K562 (cell line): ENCODE measurements at regions not wholly inside any gene's neighbourhood (a gene's known extent, or its start where the extent isn't known, plus 50 kb on each side); places are given as distances from the start of the nearest gene placed in this dataset.
A peak's percentile ranks its signal among the peaks of the same experiment; 100 is the strongest.

ENCODE experiments used
- ARID2 ChIP-seq: fragments of 450-650 bp; IDR thresholded peaks from 2 replicates; pipeline ENCODE4 v1.6.1; 2017; ENCODE audit warnings: antibody characterized with exemption, mild to moderate bottlenecking
- ARNT ChIP-seq, 2 experiments: fragments of 450-650 bp; IDR thresholded peaks; 2 replicates each; pipeline ENCODE4 v1.6.1; 2016; ENCODE audit warnings: mild to moderate bottlenecking in 1 of 2
- BACH1 ChIP-seq: fragments of 200-800 bp; sonication (Bioruptor generic); IDR thresholded peaks from 2 replicates; pipeline ENCODE4 v1.6.1; 2016; ENCODE audit warnings: missing genetic modification characterization, missing compliant biosample characterization
- CBX5 ChIP-seq: IDR thresholded peaks from 2 replicates; pipeline ENCODE4 v1.6.1; 2014; ENCODE audit warnings: low read depth, borderline replicate concordance
- CC2D1A ChIP-seq: fragments of 450-650 bp; IDR thresholded peaks from 2 replicates; pipeline ENCODE4 v1.6.1; 2017; ENCODE audit warnings: mild to moderate bottlenecking
- CEBPG ChIP-seq, 3 experiments: fragments of 200-800 bp in 1 of 3; sonication (Bioruptor generic) in 1 of 3; sonication (generic) in 1 of 3; formaldehyde crosslinking in 1 of 3; IDR thresholded peaks in 2 of 3; conservative IDR thresholded peaks in 1 of 3; 2 replicates each; pipeline versions ENCODE4 v1.6.1 to v1.8.0; 2016 to 2022; ENCODE audit warnings: missing compliant biosample characterization in 2 of 3, missing genetic modification characterization in 2 of 3, mild to moderate bottlenecking in 1 of 3, missing genetic modification reagents in 1 of 3
- RAD21 ChIP-seq, 2 experiments: fragments of 250-450 bp in 1 of 2; fragments of 450-650 bp in 1 of 2; sonication (Bioruptor Pico) in 1 of 2; formaldehyde crosslinking in 1 of 2; IDR thresholded peaks in 1 of 2; conservative IDR thresholded peaks in 1 of 2; 2 replicates each; pipeline versions ENCODE4 v1.4.0 to v1.8.0; 2020 to 2022; ENCODE audit warnings: mild to moderate bottlenecking in 2 of 2, moderate library complexity in 1 of 2
- RCOR1 ChIP-seq, 2 experiments: IDR thresholded peaks; 2 replicates each; pipeline ENCODE4 v1.6.1; 2012; ENCODE audit warnings: low read depth in 2 of 2, low read length in 2 of 2, borderline replicate concordance in 1 of 2, improper control_type of control experiment in 1 of 2
- SMAD1 ChIP-seq: fragments of 150-350 bp; IDR thresholded peaks from 2 replicates; pipeline ENCODE4 v1.6.1; 2014; ENCODE audit warnings: low read length, low read depth; ENCODE audit not compliant: partially characterized antibody
- STAT5A ChIP-seq: IDR thresholded peaks from 2 replicates; pipeline ENCODE4 v1.6.1; 2012; ENCODE audit warnings: low read length, inconsistent platforms, borderline replicate concordance
- VEZF1 ChIP-seq: fragments of 200-800 bp; sonication (Bioruptor generic); IDR thresholded peaks from 2 replicates; pipeline ENCODE4 v1.6.1; 2017; ENCODE audit warnings: missing genetic modification characterization, missing compliant biosample characterization
- ZNF24 ChIP-seq: fragments of 450-650 bp; IDR thresholded peaks from 2 replicates; pipeline ENCODE4 v1.6.1; 2016
- TF ChIP-seq, protein P1 (sequence below), 2 experiments: fragments of 450-650 bp; conservative IDR thresholded peaks; 2 replicates each; pipeline ENCODE4 v1.6.1; 2017; ENCODE audit warnings: mild to moderate bottlenecking in 2 of 2, moderate library complexity in 2 of 2
- TF ChIP-seq, protein P2 (sequence below): sonication (generic); formaldehyde crosslinking; IDR thresholded peaks from 2 replicates; pipeline ENCODE4 v1.5.0; 2020; ENCODE audit warnings: missing genetic modification reagents

GRCh38 chr1:244272471-244273261 lies 179.0 kb downstream of the ADSS2 start (continued):
- peak in 1 of 2 experiments; percentile 64; a peak in 1 of 4 replicates for TF ChIP-seq RCOR1 (IDR thresholded peaks at IDR 0.05; ENCODE audit: borderline replicate concordance in 1 of 2, low read depth in 2 of 2, low read length in 2 of 2)
- peak; percentile 23 to 91; a peak in 2 of 4 replicates for TF ChIP-seq ARNT (IDR thresholded peaks at IDR 0.05)
- peak; percentile 100 for TF ChIP-seq ARID2
- no peak for TF ChIP-seq CEBPG (CRISPR knock-in tag; IDR thresholded peaks at IDR 0.05)
- TF ChIP-seq CEBPG (tag; conservative IDR thresholded peaks at IDR 0.05 in 1 of 2, IDR thresholded peaks at IDR 0.05 in 1 of 2): peak in 1 of 2 experiments; percentile 43; a peak in 1 of 4 replicates
- peak; percentile 95 for TF ChIP-seq CC2D1A
- TF ChIP-seq BACH1 (tag): peak; percentile 34; the same call in 1 of the 2 replicates
- TF ChIP-seq STAT5A: no peak
- no peak for TF ChIP-seq CBX5
- TF ChIP-seq, protein P1, sequence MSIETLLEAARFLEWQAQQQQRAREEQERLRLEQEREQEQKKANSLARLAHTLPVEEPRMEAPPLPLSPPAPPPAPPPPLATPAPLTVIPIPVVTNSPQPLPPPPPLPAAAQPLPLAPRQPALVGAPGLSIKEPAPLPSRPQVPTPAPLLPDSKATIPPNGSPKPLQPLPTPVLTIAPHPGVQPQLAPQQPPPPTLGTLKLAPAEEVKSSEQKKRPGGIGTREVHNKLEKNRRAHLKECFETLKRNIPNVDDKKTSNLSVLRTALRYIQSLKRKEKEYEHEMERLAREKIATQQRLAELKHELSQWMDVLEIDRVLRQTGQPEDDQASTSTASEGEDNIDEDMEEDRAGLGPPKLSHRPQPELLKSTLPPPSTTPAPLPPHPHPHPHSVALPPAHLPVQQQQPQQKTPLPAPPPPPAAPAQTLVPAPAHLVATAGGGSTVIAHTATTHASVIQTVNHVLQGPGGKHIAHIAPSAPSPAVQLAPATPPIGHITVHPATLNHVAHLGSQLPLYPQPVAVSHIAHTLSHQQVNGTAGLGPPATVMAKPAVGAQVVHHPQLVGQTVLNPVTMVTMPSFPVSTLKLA (conservative IDR thresholded peaks at IDR 0.05): peak; percentile 79 to 81; a peak in 3 of 4 replicates
- TF ChIP-seq, protein P2, sequence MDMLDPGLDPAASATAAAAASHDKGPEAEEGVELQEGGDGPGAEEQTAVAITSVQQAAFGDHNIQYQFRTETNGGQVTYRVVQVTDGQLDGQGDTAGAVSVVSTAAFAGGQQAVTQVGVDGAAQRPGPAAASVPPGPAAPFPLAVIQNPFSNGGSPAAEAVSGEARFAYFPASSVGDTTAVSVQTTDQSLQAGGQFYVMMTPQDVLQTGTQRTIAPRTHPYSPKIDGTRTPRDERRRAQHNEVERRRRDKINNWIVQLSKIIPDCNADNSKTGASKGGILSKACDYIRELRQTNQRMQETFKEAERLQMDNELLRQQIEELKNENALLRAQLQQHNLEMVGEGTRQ: no peak
- peak; percentile 79; the same call in 1 of the 2 replicates for TF ChIP-seq ZNF24
- peak; percentile 36; the same call in 1 of the 2 replicates for TF ChIP-seq VEZF1 (CRISPR knock-in tag)
- no peak for TF ChIP-seq SMAD1
- TF ChIP-seq RAD21 (CRISPR knock-in tag; conservative IDR thresholded peaks at IDR 0.05 in 1 of 2, IDR thresholded peaks at IDR 0.05 in 1 of 2): peak; percentile 99 to 100
